NCI-H187 (cell line): ENCODE measurements at regions not wholly inside any gene's neighbourhood (a gene's known extent, or its start where the extent isn't known, plus 50 kb on each side); places are given as distances from the start of the nearest gene placed in this dataset.
"Not testable (repeated sequence)": the region's sequence is repeated elsewhere in the genome, so short reads cannot be mapped to it uniquely, and the experiment has no call there.

ENCODE experiments used
- DNase-seq, 2 experiments: peaks; one replicate each; lab custom pipeline; 2025; lab: John Stamatoyannopoulos, UW

DNA sequence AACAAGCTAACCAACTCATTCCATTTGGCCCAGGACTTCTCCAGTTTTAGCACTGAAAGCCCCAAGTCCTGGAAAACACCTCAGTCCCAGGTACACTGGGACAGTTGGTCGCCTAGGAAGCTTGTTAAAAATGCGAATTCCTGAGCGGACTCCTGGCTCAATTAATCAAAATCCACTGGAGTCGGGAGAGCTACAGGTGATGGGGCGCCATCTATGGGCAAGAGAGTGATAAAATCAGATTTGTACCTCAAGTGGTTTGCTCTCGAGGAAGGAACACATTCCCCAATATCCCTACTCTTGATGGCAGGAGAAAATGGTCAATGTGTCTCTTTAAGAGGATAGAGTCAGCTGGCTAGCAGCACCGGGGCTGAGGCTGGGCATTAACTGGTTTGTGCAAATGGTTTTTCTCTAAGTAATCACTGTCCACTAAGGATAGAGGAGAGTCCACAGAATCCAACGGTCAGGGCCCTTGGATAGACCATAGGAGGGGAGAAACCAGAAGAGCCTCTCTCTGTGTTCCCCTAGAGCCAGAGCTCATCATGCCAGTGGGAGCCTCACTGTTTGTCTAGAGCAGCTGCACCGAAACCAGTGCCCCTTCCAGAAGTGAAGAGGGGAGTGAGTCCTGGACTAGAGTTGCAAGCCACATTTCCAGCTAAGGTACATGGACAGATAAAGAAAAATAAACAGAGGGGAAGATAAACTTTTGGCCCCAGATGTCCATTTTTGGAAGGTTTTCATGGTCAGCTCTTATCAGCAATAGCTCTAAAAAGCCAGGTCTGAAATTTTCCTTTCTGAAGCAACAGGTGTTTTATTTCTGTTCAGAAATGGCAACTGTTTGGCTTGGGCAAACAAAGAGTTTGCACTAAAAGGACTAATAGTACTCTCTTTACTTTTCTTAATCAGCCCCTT, 148.5 kb downstream of the TENT5C start:
- DNase-seq = peak; percentile 33 to 71

DNA sequence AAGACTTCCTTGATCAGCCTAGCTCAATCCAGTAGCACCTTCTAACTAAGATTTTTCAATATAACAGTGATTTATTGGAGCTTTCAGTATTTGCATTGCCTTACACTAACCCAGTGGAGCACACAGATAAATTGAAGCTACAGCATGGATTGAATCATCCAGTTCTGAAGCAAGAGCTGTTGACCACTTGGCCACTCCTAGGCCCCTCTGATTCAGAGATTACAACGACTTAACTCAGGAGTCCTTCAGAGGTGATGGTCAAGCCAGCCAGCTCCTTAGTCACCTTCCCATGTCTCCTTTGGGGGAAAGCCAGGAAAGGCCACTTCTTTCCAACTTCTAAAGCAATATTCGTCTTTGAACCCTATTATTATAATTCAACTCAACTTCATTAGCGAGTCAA, 151.8 kb downstream of the TENT5C start:
- no peak for DNase-seq

DNA sequence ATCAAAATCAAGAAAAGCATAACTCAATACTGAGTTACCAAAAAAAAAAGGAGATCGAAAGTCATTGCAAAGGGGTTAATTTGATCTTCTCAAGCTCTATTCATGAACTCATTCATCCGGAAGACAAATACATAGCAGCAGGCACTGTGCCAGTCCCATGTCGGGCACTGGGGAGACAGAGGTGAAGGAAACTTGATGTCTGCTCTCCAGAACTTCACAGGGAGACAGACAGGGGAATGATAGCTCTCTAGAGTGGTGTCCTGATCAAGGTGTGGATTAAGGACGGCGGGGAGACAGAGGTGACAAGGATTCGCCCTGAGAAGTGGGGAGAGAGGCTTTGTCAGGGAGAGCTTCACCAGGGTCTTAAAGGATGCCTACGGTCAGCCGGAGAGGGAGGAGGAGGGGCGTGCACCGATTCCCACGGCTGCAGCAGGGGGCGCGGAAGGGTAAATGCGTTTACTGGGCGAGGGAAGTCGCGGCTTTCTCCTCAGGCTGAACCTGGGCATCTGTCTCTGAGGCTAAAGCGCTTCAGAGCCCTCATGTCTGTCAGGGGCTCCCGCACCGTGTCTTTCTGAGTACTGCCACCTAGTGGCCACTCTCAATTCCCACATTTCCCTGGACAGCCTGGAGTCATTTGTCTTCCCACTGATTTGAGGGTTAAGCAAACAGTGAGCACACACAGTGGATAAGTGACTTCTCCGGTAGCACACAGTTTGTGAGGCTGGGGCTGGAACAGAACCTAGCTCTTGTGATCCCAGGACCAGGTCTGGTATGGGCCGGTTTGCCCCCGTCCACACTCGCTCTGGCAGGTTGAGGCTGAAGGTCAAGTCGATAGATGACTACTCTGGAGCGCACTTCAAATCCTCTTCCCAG, 152.8 kb downstream of the TENT5C start:
- DNase-seq = peak; percentile 63 to 83

DNA sequence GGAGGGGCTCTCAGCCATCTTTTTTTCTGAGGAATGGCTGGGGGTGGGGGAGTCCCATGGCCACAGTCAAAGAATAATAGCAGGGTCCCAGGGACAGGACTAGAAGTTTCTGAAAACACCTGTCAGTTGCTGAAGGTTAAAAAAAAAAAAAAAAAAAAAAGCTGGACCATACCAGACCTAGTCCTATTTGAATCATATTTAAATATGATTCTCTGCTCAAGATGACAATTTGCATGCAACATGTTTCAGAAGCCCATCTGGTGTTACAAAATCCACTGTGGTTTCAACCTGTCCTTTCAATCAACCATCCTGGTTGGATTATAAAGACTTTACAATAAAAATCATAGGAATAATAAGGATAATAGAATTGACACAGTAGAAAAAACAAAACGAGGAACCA, 153.7 kb downstream of the TENT5C start:
- no peak for DNase-seq

DNA sequence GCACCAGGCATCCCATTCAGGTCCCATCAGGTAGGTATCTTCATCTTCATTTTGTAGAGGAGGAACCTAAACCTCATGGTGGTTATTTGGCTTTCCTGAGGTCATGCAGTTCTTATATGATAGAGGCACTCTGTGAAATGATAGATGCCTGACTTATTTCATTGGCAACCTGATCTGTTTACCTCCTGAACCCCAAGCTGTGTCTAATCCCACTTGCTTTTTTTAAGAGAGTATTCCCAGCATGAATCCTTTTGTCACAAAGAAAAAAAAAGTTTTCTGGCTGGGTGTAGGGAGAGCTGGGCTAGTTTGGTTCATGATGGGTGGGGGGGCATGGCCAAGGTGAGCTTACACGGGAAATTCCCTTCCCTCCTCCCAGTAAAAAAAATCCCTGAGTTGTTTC, 154.2 kb downstream of the TENT5C start:
- DNase-seq = no peak

DNA sequence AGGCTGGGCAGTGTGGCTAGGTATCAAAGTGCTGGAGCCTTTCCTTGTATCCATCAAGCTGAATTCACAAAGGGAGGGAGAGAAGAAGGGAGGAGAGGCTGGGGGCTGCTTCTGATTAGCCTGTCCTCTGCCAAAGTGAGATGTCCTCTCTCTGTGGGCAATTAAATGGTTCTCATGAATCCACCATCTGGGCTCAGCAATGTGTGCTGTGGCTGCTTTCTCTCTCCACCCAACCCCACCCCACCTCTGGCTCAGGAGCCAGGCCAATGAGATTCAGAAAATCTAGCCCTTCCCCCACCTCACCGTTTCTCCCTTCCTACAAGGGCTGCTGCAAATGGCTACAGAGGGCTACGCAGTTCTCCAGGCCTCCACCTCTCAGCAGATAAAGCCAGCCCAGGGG, 154.6 kb downstream of the TENT5C start:
- no peak for DNase-seq

DNA sequence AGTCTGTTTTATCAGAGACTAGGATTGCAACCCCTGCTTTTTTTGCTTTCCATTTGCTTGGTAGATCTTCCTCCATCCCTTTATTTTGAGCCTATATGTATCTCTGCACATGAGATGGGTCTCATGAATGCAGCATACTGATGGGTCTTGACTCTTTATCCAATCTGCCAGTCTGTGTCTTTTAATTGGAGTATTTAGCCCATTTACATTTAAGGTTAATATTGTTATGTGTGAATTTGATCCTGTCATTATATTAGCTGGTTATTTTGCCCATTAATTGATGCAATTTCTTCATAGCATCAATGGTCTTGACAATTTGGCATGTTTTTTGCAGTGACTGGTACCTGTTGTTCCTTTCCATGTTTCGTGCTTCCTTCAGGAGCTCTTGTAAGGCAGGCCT, 161.7 kb downstream of the GDAP2 start:
- not testable (repeated sequence) for DNase-seq

DNA sequence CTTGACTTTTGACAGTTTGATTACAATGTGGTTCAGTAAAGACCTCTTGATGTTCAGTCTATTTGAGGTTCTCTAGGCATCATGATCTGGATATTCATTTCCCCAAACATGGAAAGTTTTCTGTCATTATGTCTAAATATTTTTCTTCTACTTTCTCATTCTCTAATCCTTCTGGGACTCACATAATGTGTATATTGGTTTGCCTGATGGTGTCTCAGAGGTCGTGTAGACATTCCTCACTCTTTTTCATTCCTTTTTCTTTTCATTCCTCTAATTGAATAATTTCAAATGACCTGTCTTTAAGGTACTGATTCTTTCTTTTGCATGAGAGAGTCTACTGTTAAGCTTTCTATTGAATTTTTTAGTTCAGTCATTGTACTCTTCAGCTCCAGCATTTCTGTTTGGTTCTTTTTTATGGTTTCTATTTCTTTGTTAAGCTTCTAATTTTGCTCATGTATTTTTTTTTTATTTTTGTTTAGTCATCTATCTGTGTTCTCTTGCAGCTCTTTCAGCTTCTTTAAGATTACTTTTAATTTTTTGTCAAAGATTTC, 158.4 kb downstream of the GDAP2 start:
- DNase-seq = no peak

DNA sequence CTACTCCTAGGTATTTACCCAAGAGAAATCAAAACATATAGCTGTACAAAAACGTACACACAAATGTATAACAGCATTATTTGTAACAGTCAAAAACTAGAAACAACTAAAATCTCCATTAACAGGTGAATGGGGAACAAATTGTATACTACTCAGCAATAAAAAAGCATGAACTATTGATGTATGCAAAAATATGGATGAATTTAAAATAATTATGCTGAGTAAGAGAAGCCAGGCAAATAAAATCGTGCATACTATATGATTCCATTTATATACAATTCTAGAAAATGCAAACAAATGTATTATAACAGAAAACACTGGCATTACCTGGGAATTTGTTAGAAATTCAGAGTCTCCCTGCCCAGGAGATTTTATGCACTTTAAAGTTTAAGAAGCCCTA, 150.1 kb downstream of the GDAP2 start:
- no peak for DNase-seq

DNA sequence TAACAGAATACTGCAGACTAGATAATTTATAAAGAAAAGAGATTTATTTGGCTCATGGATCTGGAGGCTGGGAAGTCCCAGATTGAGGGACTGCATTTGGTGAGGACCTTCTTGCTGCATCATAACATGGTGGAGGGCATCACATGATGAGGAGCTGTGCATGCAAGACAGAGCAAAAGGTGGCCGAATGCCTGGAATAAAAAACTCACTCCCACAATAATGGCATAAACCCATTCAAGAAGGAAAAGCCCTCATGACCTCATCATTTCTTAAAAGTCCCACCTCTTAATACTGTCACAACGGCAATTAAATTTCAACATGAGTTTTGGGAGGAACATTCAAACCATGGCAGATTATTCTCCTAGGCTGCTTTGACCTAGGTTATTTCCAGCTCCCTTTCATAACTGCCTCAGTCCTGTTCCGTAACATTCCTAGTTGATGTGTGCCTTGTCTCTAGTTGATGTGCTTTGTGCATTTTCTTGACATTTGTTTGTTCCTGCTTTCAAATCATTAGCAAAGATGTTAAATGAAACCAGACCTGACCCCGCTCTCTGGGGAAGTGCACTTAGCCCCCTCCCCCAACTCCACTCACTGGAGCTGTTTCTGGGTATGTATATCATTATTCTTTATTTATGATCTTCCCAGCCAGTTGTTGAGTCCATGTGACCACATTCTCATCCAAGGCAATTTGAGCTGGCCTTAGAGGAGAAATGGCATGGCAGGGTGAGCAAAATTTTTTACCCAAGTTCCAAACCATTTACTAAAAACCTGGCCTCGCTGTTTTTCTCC, 148.5 kb downstream of the GDAP2 start:
- DNase-seq = peak; percentile 25 to 39

DNA sequence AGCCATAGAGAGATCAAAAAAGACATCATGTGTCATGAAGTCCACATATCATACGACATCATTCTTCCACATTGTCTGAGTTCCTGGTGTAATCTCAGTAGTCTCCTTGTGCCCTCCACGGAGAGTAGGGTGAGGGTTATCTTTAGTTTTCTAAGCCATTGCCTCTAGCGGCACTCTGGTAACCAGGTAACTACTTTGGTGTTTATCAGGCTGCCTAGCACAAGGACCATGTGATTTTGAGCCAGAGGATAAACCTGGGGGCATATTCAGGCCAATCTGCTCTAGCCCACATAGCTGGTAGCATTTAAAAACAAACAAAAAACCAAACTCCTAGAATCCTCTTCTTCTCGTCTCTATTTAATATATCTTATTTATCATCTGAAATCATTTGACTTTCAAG, 147.4 kb downstream of the GDAP2 start:
- no peak for DNase-seq

DNA sequence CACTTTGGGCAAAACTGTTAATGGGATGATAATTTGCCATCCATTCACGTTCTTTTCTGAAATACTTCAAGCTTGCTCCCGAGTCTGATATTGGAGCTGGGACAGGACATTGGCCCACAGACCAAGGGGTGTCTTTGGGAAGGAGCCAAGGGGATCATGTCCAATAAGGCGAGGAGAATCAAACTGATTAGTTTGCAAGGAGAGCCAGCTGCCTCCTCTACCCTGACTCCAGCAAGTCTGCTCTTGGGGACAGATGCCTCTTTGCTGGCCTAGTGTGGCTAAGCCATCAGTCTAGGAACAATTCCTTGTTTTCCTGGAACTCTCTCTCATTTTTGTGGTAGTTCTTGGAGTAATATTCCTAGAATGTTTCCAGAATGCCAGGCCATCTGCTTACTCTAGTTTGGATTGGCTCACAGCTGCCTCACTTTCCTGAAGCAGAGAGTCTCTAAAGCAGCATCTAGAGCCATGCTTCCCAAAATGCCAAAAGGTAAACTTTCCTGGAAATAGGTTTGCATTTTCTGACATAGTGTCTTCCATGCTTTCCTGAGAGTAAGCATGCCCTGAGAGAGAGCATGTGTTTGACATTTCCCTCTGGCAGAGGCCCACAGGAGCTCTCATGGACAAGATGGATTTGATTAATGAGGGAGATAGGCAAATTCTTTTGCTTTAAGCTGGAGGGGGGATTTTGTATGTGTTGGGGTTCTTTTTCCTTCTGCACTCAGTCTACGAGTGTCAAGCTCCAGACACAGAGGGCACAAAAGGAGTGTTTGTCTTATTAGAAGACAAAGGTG, 145.6 kb downstream of the GDAP2 start:
- no peak for DNase-seq

DNA sequence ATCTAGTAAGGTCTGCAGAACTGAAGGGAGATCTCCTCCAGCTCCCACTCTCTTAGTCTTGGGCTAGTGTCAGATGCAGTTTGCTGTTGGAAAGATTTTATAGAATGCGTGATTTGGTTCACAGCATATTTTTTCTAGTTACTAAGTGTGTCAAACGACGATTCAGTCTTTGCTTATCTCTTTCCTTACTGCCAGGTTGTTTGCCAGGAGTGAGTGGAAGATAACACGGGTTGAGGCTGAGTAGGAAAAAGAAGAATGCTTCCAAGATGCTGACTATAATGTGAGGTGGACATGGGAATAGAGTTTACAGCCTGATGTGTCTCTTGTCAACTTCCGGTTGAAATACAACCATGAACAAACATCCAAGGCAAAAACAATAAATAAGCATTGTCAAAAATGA, 141.4 kb downstream of the GDAP2 start:
- DNase-seq = no peak

DNA sequence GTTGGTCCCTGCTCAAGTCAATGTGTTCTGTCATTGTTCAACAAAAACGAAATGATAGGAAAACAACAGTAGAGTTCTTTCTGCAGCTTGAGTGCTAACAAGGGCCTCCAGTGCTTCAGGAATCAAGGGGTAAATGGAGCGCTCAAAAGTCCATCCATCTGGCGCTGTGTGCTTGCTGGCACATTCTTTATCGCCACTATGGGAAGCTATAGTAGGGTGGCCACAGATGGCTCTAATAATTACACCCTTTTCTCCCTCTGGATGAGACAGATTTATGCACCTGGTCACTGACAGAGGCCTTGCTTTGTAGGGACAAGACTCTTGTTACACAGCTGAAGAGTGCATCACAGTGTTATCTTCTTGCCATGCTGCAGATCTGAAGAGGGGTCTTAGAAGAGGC, 136.0 kb downstream of the GDAP2 start:
- no peak for DNase-seq

DNA sequence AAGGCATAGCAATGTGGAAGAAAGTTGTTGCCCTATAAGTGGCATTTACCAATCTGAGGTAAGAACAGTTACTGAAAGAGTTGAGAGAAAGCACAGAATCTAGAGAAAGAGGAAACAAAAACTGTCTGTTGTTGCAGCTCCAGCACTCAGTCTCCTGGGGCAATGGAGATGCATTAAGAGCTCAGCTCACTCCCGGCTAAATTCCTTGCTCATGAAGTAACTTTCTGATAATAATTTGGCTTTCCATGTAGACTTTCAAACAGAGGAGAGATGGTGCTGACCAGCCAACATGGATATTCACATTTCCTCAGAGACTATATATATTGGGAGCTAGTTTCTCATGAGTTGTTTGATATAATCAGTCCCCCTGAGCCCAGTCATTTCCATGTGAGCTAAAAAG, 135.3 kb downstream of the GDAP2 start:
- no peak for DNase-seq

DNA sequence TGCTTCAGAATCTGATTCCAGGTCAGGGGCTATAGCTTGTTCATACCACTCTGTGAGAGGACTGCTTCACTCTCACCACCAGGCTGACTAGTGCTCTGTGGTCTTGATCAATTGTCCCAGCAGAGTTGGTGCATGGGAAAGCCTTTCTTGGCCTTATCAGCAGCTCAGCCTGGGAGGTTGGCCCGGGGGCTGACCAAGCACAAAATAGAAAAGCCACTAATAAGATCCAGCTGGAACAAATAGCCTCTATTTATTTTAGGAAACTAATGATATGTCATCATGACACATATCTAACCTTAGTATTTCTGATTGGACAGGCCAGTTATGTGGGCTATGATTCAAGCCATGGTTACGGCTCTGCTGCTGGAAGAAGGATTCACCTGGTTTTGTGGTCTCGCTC, 134.2 kb downstream of the GDAP2 start:
- DNase-seq = no peak

DNA sequence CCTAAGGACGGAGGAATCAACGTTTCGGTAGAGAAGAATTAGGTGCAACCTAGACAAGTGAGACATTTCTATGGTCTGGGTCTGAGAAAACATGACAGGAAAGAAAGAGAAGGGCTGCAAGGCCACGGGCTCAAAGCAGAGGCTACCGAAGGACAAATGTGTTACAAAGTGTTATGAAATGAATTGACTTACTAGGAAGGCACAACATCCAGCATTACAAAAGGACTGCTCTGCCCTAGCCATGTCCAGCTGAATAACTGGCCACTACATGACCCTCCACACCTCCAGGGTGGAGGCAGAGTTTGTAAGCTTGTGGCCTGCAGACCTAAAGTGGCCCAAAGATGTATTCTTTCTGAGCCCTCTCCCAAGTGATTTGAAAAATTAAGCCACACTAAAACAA, 133.6 kb downstream of the GDAP2 start:
- no peak for DNase-seq

DNA sequence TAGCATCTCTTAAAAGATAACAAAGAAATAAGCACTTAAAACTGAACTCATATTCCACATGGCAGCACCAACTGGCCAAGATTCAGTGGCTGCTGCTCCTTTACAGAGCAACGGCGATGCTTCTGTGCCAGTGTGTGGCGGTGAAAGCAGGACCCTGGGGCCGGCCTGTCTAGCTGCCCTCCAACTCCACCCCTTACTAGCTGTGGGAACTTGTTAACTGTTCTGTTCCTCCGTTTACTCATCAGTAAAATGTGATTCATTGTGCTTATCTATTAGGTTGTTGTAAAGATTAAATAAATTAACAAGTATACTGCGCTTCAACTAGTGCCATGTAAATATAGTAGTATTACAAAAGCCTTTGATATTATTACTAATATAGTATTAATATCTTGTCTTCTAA, 133.2 kb downstream of the GDAP2 start:
- no peak for DNase-seq

DNA sequence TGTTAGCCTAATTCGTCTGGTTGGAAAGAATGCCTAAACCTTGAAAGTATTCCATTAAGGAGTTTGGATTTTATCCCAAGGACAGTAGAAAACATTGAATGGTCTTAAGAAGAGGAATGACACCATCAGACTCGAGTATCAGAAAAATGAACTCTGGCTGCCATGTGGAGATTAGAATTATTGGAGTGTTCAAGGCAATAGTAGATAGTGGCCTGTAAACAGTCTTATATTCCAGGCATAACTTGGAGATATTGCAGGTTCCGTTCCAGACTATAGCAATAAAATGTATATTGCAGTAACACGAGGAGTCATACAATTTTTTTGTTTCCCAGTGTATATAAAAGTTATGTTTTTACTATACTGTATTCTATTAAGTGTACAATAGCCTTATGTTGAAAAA, 130.9 kb downstream of the GDAP2 start:
- DNase-seq = no peak

DNA sequence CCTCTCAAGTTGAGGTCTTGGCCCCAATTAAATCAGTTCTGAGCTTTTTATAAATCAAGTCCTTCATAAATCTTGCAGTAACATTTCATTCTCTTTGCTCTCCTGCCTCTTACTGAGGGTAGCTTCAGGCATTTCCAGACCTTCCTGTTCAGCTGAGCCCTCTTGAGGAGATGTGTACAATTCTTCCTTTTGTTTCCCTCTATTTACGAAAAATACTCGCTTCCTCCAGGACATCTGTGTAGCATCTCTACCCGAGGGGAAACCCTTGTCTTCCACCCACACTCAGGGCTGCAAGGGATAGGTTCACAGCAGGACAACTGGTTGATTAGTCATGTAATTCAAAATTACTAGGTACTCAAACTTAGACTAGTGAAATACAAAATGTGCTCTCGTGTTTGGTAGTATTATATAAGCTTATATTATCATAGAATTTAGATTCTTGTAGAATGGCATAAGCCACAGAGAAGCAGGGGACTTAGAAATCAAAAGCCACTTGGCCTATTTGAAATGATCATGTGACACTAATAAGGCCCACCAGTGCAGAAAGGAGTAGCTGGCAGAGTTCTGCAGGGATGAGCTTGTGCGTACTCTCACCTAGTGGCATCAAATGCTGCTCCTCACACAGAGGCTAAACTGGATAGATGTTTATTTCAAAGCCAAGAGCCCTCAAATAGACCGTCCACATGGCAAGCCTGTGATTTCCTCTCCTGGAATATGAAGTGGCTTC, 126.7 kb downstream of the GDAP2 start:
- DNase-seq = no peak

DNA sequence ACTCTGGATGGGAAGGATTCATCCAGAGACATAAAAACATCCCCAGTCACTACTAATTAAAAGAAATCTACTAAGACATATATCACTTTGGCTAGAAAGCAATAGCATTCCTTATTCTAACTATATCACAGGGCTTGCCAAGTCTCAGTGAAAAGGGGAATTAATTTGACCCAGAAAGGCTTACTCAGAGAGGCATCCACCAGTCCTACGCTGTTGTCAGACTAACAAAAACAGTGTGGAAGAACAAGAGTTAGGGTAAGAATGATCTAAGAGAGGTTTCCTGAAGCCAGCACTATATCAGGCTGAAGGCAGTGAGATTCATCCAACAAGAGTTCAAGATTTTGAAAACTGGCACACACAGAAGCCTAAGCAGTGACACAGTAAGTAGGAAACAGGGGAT, 126.1 kb downstream of the GDAP2 start:
- DNase-seq = no peak
